ENCODE measurements at regions not wholly inside any gene's neighbourhood (a gene's known extent, or its start where the extent isn't known, plus 50 kb on each side); places are given as distances from the start of the nearest gene placed in this dataset.

GRCh38 chr5:68011801-68012200 is 203.8 kb upstream of the PIK3R1 start:
- intact Hi-C loops (cut with DNase I; ENCODE audit: low total_unique reads), result no loop called here
- peaks cover 0 to 7% (median 0%) of the 10 kb centered on the region in 4 donors for H3K4me1 ChIP-seq

GRCh38 chr5:68011259-68011760 is 204.2 kb upstream of the PIK3R1 start:
- Histone ChIP-seq H3K36me3 (no peaks in the 10 kb centered on the region), H3K27ac (no peak overlapping the region), H3K4me1 (peaks cover 0 to 7% (median 0%) of the 10 kb centered on the region in 4 donors), H3K9me3 (no peaks in the 10 kb centered on the region), H3K4me3 (no peak overlapping the region), H3K27me3 (no peaks in the 10 kb centered on the region)
- TF ChIP-seq CTCF (IDR thresholded peaks at IDR 0.05), result no peak
- no peak for DNase-seq
- intact Hi-C loops (cut with DNase I; ENCODE audit: low total_unique reads), result no loop called here

More at GRCh38 chr5:68011801-68012200, 203.8 kb upstream of the PIK3R1 start:
- Histone ChIP-seq H3K4me3 (no peak overlapping the region), H3K9me3 (no peaks in the 10 kb centered on the region), H3K27ac (no peak overlapping the region), H3K27me3 (no peaks in the 10 kb centered on the region), H3K36me3 (no peaks in the 10 kb centered on the region)
- DNase-seq, result no peak
- TF ChIP-seq CTCF (IDR thresholded peaks at IDR 0.05), result no peak

GRCh38 chr5:68010740-68011139 is 204.8 kb upstream of the PIK3R1 start:
- H3K36me3 ChIP-seq, result no peaks in the 10 kb centered on the region
- no peak overlapping the region for H3K27ac ChIP-seq
- TF ChIP-seq CTCF (IDR thresholded peaks at IDR 0.05), result no peak
- H3K4me3 ChIP-seq, result no peak overlapping the region
- DNase-seq, result no peak
- intact Hi-C loops (cut with DNase I; ENCODE audit: low total_unique reads), result no loop called here
- H3K27me3 ChIP-seq, result no peaks in the 10 kb centered on the region
- peaks cover 0 to 7% (median 0%) of the 10 kb centered on the region in 4 donors for H3K4me1 ChIP-seq
- no peaks in the 10 kb centered on the region for H3K9me3 ChIP-seq

GRCh38 chr5:68007451-68007850 is 208.1 kb upstream of the PIK3R1 start:
- no peak overlapping the region for H3K4me3 ChIP-seq
- no peaks in the 10 kb centered on the region for H3K9me3 ChIP-seq
- peak; percentile 57 to 74 for DNase-seq
- TF ChIP-seq CTCF (IDR thresholded peaks at IDR 0.05), result no peak
- H3K27ac ChIP-seq, result no peak overlapping the region
- no peaks in the 10 kb centered on the region for H3K4me1 ChIP-seq
- no peaks in the 10 kb centered on the region for H3K27me3 ChIP-seq
- intact Hi-C loops (cut with DNase I; ENCODE audit: low total_unique reads), result no loop called here
- H3K36me3 ChIP-seq, result no peaks in the 10 kb centered on the region

- TF ChIP-seq CTCF (IDR thresholded peaks at IDR 0.05), result no peak
- Histone ChIP-seq H3K4me1 (peaks cover 0 to 14% (median 12%) of the 10 kb centered on the region in 4 donors), H3K27me3 (no peaks in the 10 kb centered on the region), H3K36me3 (no peaks in the 10 kb centered on the region), H3K9me3 (no peaks in the 10 kb centered on the region), H3K4me3 (no peak overlapping the region), H3K27ac (no peak overlapping the region)
- DNase-seq, result no peak
- intact Hi-C loops (cut with DNase I; ENCODE audit: low total_unique reads), result no loop called here
These were observed 212.7 kb upstream of the PIK3R1 start for GRCh38 chr5:68002836-68003235.

GRCh38 chr5:68000805-68001204 is 214.8 kb upstream of the PIK3R1 start:
- TF ChIP-seq CTCF (IDR thresholded peaks at IDR 0.05), result no peak
- H3K4me3 ChIP-seq, result no peak overlapping the region
- peak overlapping the region in 1 of 2 donors; percentile 82 for H3K27ac ChIP-seq
- peaks cover 0 to 14% (median 12%) of the 10 kb centered on the region in 4 donors for H3K4me1 ChIP-seq
- no peaks in the 10 kb centered on the region for H3K27me3 ChIP-seq
- H3K9me3 ChIP-seq, result no peaks in the 10 kb centered on the region
- H3K36me3 ChIP-seq, result no peaks in the 10 kb centered on the region
- no peak for DNase-seq
- intact Hi-C loops (cut with DNase I; ENCODE audit: low total_unique reads), result no loop called here

Data from tibial artery (tissue), 4 donors.